Erythroblast (primary cell): ENCODE measurements at regions not wholly inside any gene's neighbourhood (a gene's known extent, or its start where the extent isn't known, plus 50 kb on each side); places are given as distances from the start of the nearest gene placed in this dataset.

Experiments used
- GATA1 ChIP-seq: IDR thresholded peaks from 2 replicates; pipeline ENCODE4 v1.6.1; 2011; ENCODE audit warnings: low read depth, mild to moderate bottlenecking, control low read depth, low read length, moderate library complexity
- POLR2A ChIP-seq: IDR thresholded peaks from 2 replicates; pipeline ENCODE4 v1.6.1; 2011; ENCODE audit warnings: mild to moderate bottlenecking, low read length

GRCh38 chr7:68295386-68295785, 1298.8 kb downstream of the TYW1 start:
- TF ChIP-seq POLR2A (no peak), GATA1 (no peak)
